Activated T-helper 1 cell treated with anti-CD3 and anti-CD28 coated beads, Interleukin-2, amount 50 U/mL, for 16 hours (primary cell): ENCODE measurements at regions not wholly inside any gene's neighbourhood (a gene's known extent, or its start where the extent isn't known, plus 50 kb on each side); places are given as distances from the start of the nearest gene placed in this dataset.
"Not testable (repeated sequence)": the region's sequence is repeated elsewhere in the genome, so short reads cannot be mapped to it uniquely, and the experiment has no call there.

Experiments
- DNase-seq, 2 donors: peaks; one replicate each; pipeline ENCODE4 v3.0.0-alpha.2; 2020; ENCODE audit warnings: low read depth in 1 of 2, low spot score in 1 of 2

- no peak for DNase-seq
Measured at GRCh38 chr18:1104181-1104881, 199.7 kb downstream of the ADCYAP1 start.

- no peak for DNase-seq
Measured at GRCh38 chr18:1124495-1124894, 219.8 kb downstream of the ADCYAP1 start.

GRCh38 chr18:1133541-1133940, 228.9 kb downstream of the ADCYAP1 start:
- no peak for DNase-seq

GRCh38 chr18:1147730-1148129, 243.1 kb downstream of the ADCYAP1 start:
- no peak for DNase-seq

- DNase-seq, result no peak
Measured at GRCh38 chr18:1149709-1150108, 245.0 kb downstream of the ADCYAP1 start.

- no peak for DNase-seq
Measured at GRCh38 chr18:1150344-1150743, 245.7 kb downstream of the ADCYAP1 start.

- DNase-seq, result not testable (repeated sequence)
Measured at GRCh38 chr18:1152958-1153357, 248.3 kb downstream of the ADCYAP1 start.

- no peak for DNase-seq
Measured at GRCh38 chr18:1173593-1173992, 268.9 kb downstream of the ADCYAP1 start.

GRCh38 chr18:1177232-1177631, 272.6 kb downstream of the ADCYAP1 start:
- no peak for DNase-seq

- DNase-seq, result no peak
Measured at GRCh38 chr18:1191341-1191740, 286.7 kb downstream of the ADCYAP1 start.

- no peak for DNase-seq
Measured at GRCh38 chr18:1213126-1213525, 308.5 kb downstream of the ADCYAP1 start.

GRCh38 chr18:1222880-1223279, 318.2 kb downstream of the ADCYAP1 start:
- no peak for DNase-seq

GRCh38 chr18:1227025-1227424, 322.4 kb downstream of the ADCYAP1 start:
- DNase-seq, result no peak

- DNase-seq, result no peak
Measured at GRCh38 chr18:1229634-1230033, 325.0 kb downstream of the ADCYAP1 start.

- DNase-seq, result no peak
Measured at GRCh38 chr18:1232867-1233266, 328.2 kb downstream of the ADCYAP1 start.

- no peak for DNase-seq
Measured at GRCh38 chr18:1240701-1241100, 336.0 kb downstream of the ADCYAP1 start.

- DNase-seq, result no peak
Measured at GRCh38 chr18:1244397-1245122, 339.9 kb downstream of the ADCYAP1 start.

- no peak for DNase-seq
Measured at GRCh38 chr18:1246827-1247226, 342.2 kb downstream of the ADCYAP1 start.

- no peak for DNase-seq
Measured at GRCh38 chr18:1252534-1252933, 347.9 kb downstream of the ADCYAP1 start.

- DNase-seq, result no peak
Measured at GRCh38 chr18:1252936-1253335, 348.3 kb downstream of the ADCYAP1 start.

GRCh38 chr18:1253827-1254226, 349.2 kb downstream of the ADCYAP1 start:
- DNase-seq, result no peak

- no peak for DNase-seq
Measured at GRCh38 chr18:1261054-1261453, 356.4 kb downstream of the ADCYAP1 start.

- DNase-seq, result no peak
Measured at GRCh38 chr18:1267021-1267420, 362.4 kb downstream of the ADCYAP1 start.
